HG03432 (cell line): ENCODE measurements at regions not wholly inside any gene's neighbourhood (a gene's known extent, or its start where the extent isn't known, plus 50 kb on each side); places are given as distances from the start of the nearest gene placed in this dataset.
"Not testable (repeated sequence)": the region's sequence is repeated elsewhere in the genome, so short reads cannot be mapped to it uniquely, and the experiment has no call there.

Experiments
- ATAC-seq: cut with Tn5 transposase; IDR thresholded peaks from one replicate; pipeline ENCODE4 v1.9.1; 2021; ENCODE audit warnings: mild to moderate bottlenecking, moderate library complexity; ENCODE audit not compliant: unreplicated experiment

DNA sequence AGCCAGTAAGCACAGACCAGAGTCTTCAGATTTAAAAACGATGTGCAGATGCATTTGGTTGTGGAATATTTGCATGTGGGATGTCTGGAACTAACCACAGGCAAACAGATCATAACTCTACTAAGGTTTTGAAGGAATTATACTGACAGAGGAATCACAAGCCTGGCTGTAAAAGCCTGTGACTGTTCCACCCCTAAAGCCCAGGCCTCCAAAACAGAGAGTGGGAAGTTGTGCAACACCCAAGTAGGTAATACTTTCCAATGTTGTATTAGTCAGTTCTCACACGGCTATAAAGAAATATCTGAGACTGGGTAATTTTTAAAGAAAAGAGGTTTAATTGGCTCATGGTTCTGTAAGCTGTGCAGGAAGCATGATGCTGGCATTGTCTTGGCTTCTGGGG, 68.1 kb upstream of the DCD start:
- ATAC-seq = no peak

DNA sequence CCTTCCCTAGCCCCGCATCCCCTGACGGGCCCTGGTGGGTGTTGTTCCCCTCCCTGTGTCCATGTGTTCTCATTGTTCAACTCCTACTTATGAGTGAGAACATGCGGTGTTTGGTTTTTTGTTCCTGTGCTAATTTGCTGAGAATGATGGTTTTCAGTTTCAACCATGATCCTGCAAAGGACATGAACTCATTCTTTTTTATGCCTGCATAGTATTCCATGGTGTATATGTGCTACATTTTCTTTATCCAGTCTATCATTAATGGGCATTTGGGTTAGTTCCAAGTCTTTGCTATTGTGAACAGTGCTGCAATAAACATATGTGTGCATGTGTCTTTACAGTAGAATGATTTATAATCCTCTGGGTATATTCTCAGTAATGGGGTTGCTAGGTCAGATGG, 65.7 kb upstream of the DCD start:
- not testable (repeated sequence) for ATAC-seq

DNA sequence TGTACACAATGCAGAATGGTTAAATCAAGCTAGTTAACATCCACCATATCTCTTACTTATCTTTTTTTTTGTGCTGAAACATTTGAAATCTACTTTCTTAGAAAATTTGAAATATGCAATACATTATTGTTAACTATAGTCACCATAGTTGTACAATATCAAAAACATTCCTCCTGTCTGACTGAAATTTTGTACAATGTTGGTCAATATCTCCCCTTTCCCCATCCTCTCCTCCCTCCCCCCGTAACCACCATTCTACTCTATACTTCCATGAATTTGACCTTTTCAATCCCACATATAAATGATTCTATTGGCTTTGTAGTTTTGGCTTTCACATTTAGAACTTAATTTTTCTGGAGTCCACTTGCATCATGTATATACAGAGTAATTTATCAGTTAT, 63.5 kb upstream of the DCD start:
- ATAC-seq = no peak

DNA sequence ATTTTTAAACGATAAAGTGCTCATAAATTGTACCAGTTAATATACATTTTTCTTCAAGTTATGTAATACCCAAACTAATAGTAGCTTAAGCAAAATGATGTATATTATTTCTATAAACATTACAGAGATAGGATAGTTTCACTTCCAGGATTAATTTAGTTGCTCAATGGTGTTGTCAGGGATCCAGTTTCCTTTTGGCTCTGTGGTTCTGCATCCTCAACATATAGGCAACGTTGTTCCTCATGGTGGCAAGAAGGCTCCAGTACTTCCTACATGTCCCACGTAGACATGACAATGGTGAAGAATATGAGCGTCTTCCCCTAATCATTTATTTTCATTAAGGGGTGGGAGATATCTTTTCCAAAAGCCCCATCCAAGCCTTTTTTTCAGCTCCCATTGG, 60.7 kb upstream of the DCD start:
- no peak for ATAC-seq

DNA sequence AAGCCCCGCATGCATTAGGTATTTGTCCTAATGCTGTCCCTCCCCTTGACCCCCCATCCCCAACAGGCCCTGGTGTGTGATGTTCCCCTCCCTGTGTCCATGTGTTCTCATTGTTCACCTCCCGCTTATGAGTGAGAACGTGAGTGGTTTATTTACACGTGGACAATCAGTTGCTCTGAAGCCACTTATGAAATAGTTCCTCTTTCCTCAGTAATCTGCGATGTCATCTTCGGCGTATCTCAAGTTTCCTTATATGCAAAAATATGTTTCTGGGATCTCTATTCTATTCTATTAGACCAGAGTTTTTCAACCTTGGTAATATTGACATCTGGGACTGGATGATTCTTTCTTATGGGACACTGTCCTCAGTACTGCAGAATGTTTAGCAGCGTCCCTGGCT, 56.0 kb upstream of the DCD start:
- ATAC-seq = no peak

DNA sequence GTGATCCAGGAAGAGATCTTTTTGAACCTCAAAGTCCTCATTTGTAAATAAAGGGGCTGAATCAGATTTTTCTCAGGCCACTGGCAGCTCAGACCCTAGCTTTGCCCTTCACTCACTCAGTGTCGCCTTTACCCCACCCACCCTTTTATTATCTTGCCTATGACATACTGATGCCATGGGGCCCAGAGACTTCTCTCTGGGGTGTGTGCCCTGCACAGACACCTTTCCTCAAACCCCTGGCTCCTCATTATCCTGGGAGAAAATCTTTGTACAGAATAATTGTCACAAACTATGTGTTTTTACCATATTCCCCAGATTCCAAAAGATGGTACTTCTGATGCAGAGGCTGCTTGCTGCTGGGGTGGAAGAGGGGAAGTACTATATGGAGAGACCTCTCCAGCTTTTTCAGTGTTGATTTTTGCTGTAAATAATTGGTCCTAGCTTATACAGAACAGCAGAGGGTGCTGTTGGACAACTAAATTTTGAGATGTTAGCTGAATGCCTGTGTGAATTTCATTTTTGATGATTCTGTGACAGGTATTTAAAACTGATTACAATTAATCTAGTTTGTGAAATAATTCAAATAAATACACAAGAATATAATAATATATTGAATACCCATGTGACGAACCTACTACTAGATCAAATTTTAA, 53.9 kb upstream of the DCD start:
- ATAC-seq = peak; percentile 72

DNA sequence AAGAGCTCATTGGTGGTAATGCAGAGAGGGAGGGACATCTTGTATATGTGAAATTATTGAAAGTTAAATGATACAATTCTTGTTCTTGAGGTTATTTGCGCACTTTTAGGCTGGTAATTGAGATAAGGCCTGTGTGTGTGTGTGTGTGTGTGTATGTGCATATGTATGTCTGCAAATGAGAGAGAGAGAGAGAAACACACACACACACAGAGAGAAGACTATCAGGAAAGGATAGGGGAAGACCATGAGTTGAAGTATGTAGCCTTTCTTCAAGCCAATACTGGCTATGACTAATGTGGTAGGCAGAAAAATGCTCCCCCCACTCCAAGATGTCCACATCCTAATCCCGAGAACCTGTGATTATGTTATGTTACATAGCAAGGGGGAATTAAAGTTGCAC, 52.7 kb upstream of the DCD start:
- no peak for ATAC-seq

DNA sequence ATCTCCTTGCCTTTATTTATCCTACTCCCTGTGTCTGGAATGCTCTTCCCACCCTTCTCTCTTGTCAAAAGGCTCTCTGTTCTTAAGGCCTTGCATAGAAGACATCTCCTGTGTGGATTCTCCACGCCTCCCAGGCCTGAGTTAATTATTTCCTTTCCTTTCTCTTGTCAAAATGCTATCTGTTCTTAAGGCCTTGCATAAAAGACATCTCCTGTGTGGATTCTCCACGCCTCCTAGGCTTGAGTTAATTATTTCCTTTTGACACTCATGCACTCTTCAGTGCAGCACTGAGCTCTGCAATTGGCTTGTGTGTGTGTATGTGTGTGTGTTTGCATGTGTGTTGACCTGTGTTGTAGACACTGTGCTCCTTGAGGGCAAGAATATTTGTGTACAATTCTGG, 52.1 kb upstream of the DCD start:
- ATAC-seq = no peak
